Lower lobe of right lung (tissue), 2 donors: ENCODE measurements at regions not wholly inside any gene's neighbourhood (a gene's known extent, or its start where the extent isn't known, plus 50 kb on each side); places are given as distances from the start of the nearest gene placed in this dataset.
"Not testable (repeated sequence)": the region's sequence is repeated elsewhere in the genome, so short reads cannot be mapped to it uniquely, and the experiment has no call there.

Experiments used
- ATAC-seq, 2 donors: fragments of 200-7000 bp; cut with Tn5 transposase; one replicate each; pipeline ENCODE4 v1.9.1; 2020 to 2022; ENCODE audit warnings: mild to moderate bottlenecking in 2 of 2, moderate library complexity in 2 of 2
- DNase-seq: peaks from one replicate; pipeline ENCODE4 v3.0.0-alpha.2; 2020
- H3K27ac ChIP-seq: fragments of 200-600 bp; one replicate; pipeline ENCODE4 v1.8.0; 2022
- H3K27me3 ChIP-seq: fragments of 200-600 bp; one replicate; pipeline ENCODE4 v1.8.0; 2022; ENCODE audit warnings: low read depth
- H3K36me3 ChIP-seq: fragments of 200-600 bp; one replicate; pipeline ENCODE4 v1.8.0; 2022; ENCODE audit warnings: mild to moderate bottlenecking
- H3K4me1 ChIP-seq: fragments of 200-600 bp; one replicate; pipeline ENCODE4 v1.8.0; 2022
- H3K4me3 ChIP-seq: fragments of 200-600 bp; one replicate; pipeline ENCODE4 v1.8.0; 2022; ENCODE audit warnings: mild to moderate bottlenecking
- H3K9me3 ChIP-seq: fragments of 200-600 bp; one replicate; pipeline ENCODE4 v1.8.0; 2022
- intact Hi-C: fragments of 100-400 bp; cut with DNase I; formaldehyde crosslinking; loops from one replicate; pipeline ENCODE4 v1.11.0; 2022
- TF ChIP-seq, protein P1 (sequence below): fragments of 200-600 bp; IDR thresholded peaks from one replicate; pipeline ENCODE4 v1.8.0; 2022; ENCODE audit warnings: antibody characterized with exemption, mild to moderate bottlenecking
- donor health status: DM: no; HTN: yes; CAD: no; lungs with severe emphysema.

DNA sequence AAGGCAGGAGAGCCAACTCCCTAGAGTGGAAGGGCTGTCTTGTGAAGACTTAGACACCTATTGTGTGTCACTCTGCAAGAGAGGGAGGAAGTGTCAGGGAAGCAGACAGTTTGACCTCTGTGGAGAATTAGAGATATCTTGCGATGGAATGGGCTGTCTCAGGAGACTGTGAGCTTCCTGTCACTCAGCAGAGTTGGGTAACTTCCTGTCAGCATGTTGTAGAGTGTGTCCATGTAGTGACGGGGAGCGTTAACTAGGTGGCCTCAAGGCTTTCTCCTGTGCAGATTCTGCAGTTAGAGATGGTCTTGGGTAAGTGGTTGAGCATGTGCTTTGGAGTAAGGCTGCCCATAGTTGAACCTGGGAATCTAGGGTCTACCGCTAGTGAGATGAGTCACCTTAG lies 136.5 kb downstream of the KIF4B start:
- Histone ChIP-seq H3K4me1 (no peaks in the 10 kb centered on the region), H3K27ac (no peak overlapping the region), H3K4me3 (no peak overlapping the region), H3K27me3 (no peaks in the 10 kb centered on the region), H3K36me3 (no peaks in the 10 kb centered on the region), H3K9me3 (no peaks in the 10 kb centered on the region)
- TF ChIP-seq, protein P1, sequence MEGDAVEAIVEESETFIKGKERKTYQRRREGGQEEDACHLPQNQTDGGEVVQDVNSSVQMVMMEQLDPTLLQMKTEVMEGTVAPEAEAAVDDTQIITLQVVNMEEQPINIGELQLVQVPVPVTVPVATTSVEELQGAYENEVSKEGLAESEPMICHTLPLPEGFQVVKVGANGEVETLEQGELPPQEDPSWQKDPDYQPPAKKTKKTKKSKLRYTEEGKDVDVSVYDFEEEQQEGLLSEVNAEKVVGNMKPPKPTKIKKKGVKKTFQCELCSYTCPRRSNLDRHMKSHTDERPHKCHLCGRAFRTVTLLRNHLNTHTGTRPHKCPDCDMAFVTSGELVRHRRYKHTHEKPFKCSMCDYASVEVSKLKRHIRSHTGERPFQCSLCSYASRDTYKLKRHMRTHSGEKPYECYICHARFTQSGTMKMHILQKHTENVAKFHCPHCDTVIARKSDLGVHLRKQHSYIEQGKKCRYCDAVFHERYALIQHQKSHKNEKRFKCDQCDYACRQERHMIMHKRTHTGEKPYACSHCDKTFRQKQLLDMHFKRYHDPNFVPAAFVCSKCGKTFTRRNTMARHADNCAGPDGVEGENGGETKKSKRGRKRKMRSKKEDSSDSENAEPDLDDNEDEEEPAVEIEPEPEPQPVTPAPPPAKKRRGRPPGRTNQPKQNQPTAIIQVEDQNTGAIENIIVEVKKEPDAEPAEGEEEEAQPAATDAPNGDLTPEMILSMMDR, result no peak
- ATAC-seq (peak in 1 of 2 donors; percentile 25), DNase-seq (no peak)
- intact Hi-C loops, result no loop called here

DNA sequence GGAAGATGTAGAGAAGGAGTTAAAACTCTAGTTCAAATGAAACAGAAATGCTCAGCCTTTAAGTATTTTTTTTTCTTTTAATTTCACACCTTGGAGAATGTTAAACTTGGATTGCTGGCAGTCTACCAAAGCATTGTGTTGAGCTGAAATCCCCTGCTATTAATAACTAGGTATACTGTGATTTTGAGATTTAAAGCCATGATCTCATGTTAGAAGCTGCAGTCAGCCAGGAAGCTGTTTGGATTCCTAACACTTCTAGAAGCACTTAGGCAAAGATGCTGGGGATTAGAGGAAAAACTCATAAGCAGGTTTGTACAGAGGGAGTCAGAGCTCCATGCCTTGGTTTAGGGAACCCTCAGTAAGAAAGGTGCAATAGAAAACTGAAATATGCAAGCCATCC lies 141.4 kb downstream of the KIF4B start:
- intact Hi-C loops, result no loop called here

DNA sequence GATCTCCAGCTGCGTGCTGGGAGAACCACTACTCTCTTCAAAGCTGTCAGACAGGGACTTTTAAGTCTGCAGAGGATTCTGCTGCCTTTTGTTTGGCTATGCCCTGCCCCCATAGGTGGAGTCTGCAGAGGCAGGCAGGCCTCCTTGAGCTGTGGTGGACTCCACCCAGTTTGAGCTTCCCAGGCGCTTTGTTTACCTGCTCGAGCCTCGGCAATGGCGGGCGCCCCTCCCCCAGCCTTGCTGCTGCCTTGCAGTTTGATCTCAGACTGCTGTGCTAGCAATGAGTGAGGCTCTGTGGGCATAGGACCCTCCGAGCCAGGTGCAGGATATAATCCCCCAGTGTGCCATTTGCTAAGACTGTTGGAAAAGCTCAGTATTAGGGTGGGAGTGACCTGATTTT lies 149.5 kb downstream of the KIF4B start:
- DNase-seq, H3K27ac ChIP-seq, H3K4me3 ChIP-seq, H3K36me3 ChIP-seq, H3K27me3 ChIP-seq, intact Hi-C loops, H3K9me3 ChIP-seq, ATAC-seq, H3K4me1 ChIP-seq: not testable (repeated sequence)

More for the DNA sequence above, 141.4 kb downstream of the KIF4B start:
- Histone ChIP-seq H3K4me1 (no peaks in the 10 kb centered on the region), H3K27me3 (no peaks in the 10 kb centered on the region), H3K9me3 (no peaks in the 10 kb centered on the region), H3K27ac (no peak overlapping the region), H3K36me3 (no peaks in the 10 kb centered on the region), H3K4me3 (no peak overlapping the region)
- TF ChIP-seq, protein P1, result no peak
- DNase-seq, result no peak
- ATAC-seq, result no peak

DNA sequence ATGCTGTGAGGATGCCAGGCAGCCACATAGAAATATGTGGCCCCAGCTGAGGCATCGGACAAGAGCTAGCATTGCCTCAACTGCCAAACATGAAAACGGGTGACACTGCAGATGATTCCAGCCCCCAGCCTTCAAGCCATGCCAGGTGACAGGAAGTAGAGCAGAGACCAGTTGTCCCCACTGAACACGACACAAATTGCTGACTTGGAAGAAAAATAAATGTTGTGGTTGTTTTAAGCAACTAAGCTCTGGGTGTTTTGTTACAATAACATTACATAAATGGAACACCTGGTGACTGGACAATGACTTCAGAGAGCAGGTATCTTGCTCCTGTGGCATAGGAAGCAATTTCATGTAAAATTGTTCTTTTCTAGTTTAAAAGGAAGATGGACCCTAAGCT lies 154.2 kb downstream of the KIF4B start:
- Histone ChIP-seq H3K4me3 (no peak overlapping the region), H3K27me3 (no peaks in the 10 kb centered on the region), H3K36me3 (no peaks in the 10 kb centered on the region), H3K27ac (no peak overlapping the region), H3K9me3 (no peaks in the 10 kb centered on the region), H3K4me1 (no peaks in the 10 kb centered on the region)
- DNase-seq (no peak), ATAC-seq (no peak)
- intact Hi-C loops, result no loop called here
- TF ChIP-seq, protein P1, result no peak

DNA sequence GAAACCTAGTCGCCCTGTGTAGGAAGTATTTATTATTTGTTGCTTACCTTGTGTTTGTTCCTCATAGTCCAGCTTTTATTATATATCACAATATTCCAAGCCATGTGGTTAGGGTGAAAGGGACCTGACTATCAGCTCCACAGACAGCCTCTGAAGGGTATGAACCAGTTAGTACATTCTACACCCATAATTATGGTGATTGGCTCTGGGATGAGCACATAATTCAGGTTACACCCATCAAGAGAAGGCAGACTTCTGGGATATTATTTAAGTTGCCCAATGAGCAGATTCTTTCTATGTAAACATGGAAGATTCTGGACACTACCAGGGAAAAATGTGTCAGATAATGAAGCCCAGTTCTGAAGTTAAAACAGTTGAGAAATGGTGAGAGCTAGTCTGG lies 168.0 kb downstream of the KIF4B start:
- Histone ChIP-seq H3K27me3 (no peaks in the 10 kb centered on the region), H3K36me3 (no peaks in the 10 kb centered on the region), H3K27ac (no peak overlapping the region), H3K9me3 (no peaks in the 10 kb centered on the region), H3K4me1 (no peaks in the 10 kb centered on the region), H3K4me3 (no peak overlapping the region)
- DNase-seq (no peak), ATAC-seq (no peak)
- intact Hi-C loops, result no loop called here
- TF ChIP-seq, protein P1, result no peak

DNA sequence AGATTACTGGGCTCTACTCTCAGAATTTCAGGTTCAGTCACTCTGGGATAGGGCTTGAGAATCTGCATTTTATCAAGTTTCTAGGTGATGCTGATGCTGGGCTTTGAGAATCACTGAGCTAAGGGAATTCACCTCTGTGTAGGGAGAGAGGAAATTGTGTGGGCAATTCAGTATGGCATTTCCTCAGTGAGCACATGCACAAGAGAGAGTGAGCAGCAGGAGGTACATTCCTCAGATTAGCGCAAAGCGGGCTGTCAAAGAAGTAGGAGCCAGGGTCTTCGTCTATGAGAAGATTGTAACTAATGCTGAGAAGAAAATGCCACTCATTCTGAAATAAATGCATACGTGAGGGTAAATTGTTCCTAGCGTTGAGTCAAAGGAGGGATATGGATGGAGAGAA lies 175.9 kb downstream of the KIF4B start:
- no peaks in the 10 kb centered on the region for H3K36me3 ChIP-seq
- H3K4me3 ChIP-seq, result no peak overlapping the region
- no peak overlapping the region for H3K27ac ChIP-seq
- no peaks in the 10 kb centered on the region for H3K27me3 ChIP-seq
- ATAC-seq (no peak), DNase-seq (no peak)
- no peaks in the 10 kb centered on the region for H3K9me3 ChIP-seq
- TF ChIP-seq, protein P1, result no peak
- intact Hi-C loops, result no loop called here
- H3K4me1 ChIP-seq, result no peaks in the 10 kb centered on the region
